ENCODE measurements at regions not wholly inside any gene's neighbourhood (a gene's known extent, or its start where the extent isn't known, plus 50 kb on each side); places are given as distances from the start of the nearest gene placed in this dataset.

- intact Hi-C loops (cut with micrococcal nuclease): no loop called here
- TF ChIP-seq, protein P1, sequence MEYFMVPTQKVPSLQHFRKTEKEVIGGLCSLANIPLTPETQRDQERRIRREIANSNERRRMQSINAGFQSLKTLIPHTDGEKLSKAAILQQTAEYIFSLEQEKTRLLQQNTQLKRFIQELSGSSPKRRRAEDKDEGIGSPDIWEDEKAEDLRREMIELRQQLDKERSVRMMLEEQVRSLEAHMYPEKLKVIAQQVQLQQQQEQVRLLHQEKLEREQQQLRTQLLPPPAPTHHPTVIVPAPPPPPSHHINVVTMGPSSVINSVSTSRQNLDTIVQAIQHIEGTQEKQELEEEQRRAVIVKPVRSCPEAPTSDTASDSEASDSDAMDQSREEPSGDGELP (CRISPR knock-in tag; IDR thresholded peaks at IDR 0.05; ENCODE audit: borderline replicate concordance): no peak
- no peak for TF ChIP-seq E2F5 (CRISPR knock-in tag; IDR thresholded peaks at IDR 0.05)
- no peak for TF ChIP-seq ZNF24 (IDR thresholded peaks at IDR 0.05)
- TF ChIP-seq, protein P2, sequence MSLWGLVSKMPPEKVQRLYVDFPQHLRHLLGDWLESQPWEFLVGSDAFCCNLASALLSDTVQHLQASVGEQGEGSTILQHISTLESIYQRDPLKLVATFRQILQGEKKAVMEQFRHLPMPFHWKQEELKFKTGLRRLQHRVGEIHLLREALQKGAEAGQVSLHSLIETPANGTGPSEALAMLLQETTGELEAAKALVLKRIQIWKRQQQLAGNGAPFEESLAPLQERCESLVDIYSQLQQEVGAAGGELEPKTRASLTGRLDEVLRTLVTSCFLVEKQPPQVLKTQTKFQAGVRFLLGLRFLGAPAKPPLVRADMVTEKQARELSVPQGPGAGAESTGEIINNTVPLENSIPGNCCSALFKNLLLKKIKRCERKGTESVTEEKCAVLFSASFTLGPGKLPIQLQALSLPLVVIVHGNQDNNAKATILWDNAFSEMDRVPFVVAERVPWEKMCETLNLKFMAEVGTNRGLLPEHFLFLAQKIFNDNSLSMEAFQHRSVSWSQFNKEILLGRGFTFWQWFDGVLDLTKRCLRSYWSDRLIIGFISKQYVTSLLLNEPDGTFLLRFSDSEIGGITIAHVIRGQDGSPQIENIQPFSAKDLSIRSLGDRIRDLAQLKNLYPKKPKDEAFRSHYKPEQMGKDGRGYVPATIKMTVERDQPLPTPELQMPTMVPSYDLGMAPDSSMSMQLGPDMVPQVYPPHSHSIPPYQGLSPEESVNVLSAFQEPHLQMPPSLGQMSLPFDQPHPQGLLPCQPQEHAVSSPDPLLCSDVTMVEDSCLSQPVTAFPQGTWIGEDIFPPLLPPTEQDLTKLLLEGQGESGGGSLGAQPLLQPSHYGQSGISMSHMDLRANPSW (CRISPR knock-in tag; IDR thresholded peaks at IDR 0.05): no peak
- no peak for TF ChIP-seq SUPT5H (IDR thresholded peaks at IDR 0.05)
- TF ChIP-seq ZNF197 (CRISPR knock-in tag; IDR thresholded peaks at IDR 0.05; ENCODE audit: low read depth): no peak
- no peak for TF ChIP-seq KHSRP (IDR thresholded peaks at IDR 0.05)
- no peak for TF ChIP-seq ZNF140 (CRISPR knock-in tag; IDR thresholded peaks at IDR 0.05)
- no peak for TF ChIP-seq POLR2B (IDR thresholded peaks at IDR 0.05; ENCODE audit: low read depth, partially characterized antibody)
- TF ChIP-seq CHD1 (IDR thresholded peaks at IDR 0.05; ENCODE audit: low read length): no peak
- no peak for TF ChIP-seq HDGF (IDR thresholded peaks at IDR 0.05)
- no peak for TF ChIP-seq TBP (optimal IDR thresholded peaks at IDR 0.05; ENCODE audit: low read depth, low read length)
- TF ChIP-seq KLF13 (tag; IDR thresholded peaks at IDR 0.05; ENCODE audit: borderline replicate concordance, low read depth): no peak
- TF ChIP-seq BRF1 (IDR thresholded peaks at IDR 0.05; ENCODE audit: borderline replicate concordance, extremely low read depth, insufficient read length): no peak
- no peak for TF ChIP-seq KDM4B (IDR thresholded peaks at IDR 0.05; ENCODE audit: borderline replicate concordance in 2 of 2, low read depth in 1 of 2)
These were observed 216.9 kb upstream of the LRFN2 start for GRCh38 chr6:40803897-40804702.

More at GRCh38 chr6:40803897-40804702, 216.9 kb upstream of the LRFN2 start:
- DNase-seq (ENCODE audit: extremely low read depth in 1 of 4, low spot score in 3 of 4) (no peak), ATAC-seq (no peak), FAIRE-seq (no peak)
- 0% methylated on average over 1 of the region's 1 CpG for WGBS (ENCODE audit: insufficient coverage, low coverage, missing lambda C conversion rate)
- Histone ChIP-seq H3K27ac (ENCODE audit: extremely low read depth, low read depth, low read length) (no peak overlapping the region), H3K27me3 (ENCODE audit: control insufficient read depth in 2 of 2, insufficient read depth in 2 of 2, low read length in 2 of 2) (peaks cover 0 to 20% of the 10 kb centered on the region in 2 experiments; a peak in 2 of 5 replicates), H3K36me3 (ENCODE audit: control insufficient read depth, insufficient read depth, low read length) (no peaks in the 10 kb centered on the region), H3K4me1 (replicated peaks in 1 of 2; ENCODE audit: control insufficient read depth in 2 of 2, insufficient read depth in 2 of 2, low read length in 2 of 2) (no peaks in the 10 kb centered on the region), H2AFZ (ENCODE audit: low read depth, low read length) (no peak overlapping the region), H3K9me3 (replicated peaks; ENCODE audit: control insufficient read depth, insufficient read depth, low read depth, low read length) (no peaks in the 10 kb centered on the region), H3K4me3 (no peak overlapping the region), H3K79me2 (ENCODE audit: control insufficient read depth, insufficient read depth, low read length) (no peaks in the 10 kb centered on the region), H3K4me2 (ENCODE audit: insufficient read depth, low read length) (no peak overlapping the region), H3K9ac (ENCODE audit: insufficient read depth in 1 of 2, low read depth in 2 of 2, low read length in 2 of 2) (no peak overlapping the region), H3K9me1 (ENCODE audit: control insufficient read depth, insufficient read depth, low read length) (no peaks in the 10 kb centered on the region), H4K20me1 (replicated peaks; ENCODE audit: control insufficient read depth, insufficient read depth, low read length) (peaks cover 13% of the 10 kb centered on the region; the same call in 1 of the 2 replicates)
- in situ Hi-C loops (cut with MboI): no loop called here
- ChIA-PET POLR2A (interaction anchor here (0.9 kb wide), 1 partner anchor 16 kb away, joined by 4 read pairs; no protein-coding TSS in a partner anchor), CTCF (ENCODE audit: low intra/inter-chr PET ratio) (no interaction called here)
- BruUV-seq (replicated peaks): no TSS peak
